AG09309 (cell line): ENCODE measurements at regions not wholly inside any gene's neighbourhood (a gene's known extent, or its start where the extent isn't known, plus 50 kb on each side); places are given as distances from the start of the nearest gene placed in this dataset.
"Not testable (repeated sequence)": the region's sequence is repeated elsewhere in the genome, so short reads cannot be mapped to it uniquely, and the experiment has no call there.

ENCODE experiments used
- DNase-seq: peaks from one replicate; pipeline ENCODE4 v3.0.0-alpha.2; 2010; ENCODE audit warnings: low read depth
- H3K4me3 ChIP-seq: 2 replicates; pipeline ENCODE4 v1.5.1; 2011; ENCODE audit warnings: mild to moderate bottlenecking, low read depth, low read length, moderate library complexity; ENCODE audit not compliant: control insufficient read depth
- CTCF ChIP-seq: IDR thresholded peaks from 2 replicates; pipeline ENCODE4 v1.5.1; 2011; ENCODE audit warnings: mild to moderate bottlenecking, low read depth, low read length, inconsistent platforms; ENCODE audit not compliant: insufficient read depth, control insufficient read depth; ENCODE audit errors: missing control alignments

GRCh38 chr1:188004849-188005248 is 1176.1 kb downstream of the PLA2G4A start:
- no peak for DNase-seq
- TF ChIP-seq CTCF: no peak
- H3K4me3 ChIP-seq: no peak overlapping the region

GRCh38 chr1:188006354-188006753 is 1177.6 kb downstream of the PLA2G4A start:
- H3K4me3 ChIP-seq: no peak overlapping the region
- DNase-seq: no peak
- no peak for TF ChIP-seq CTCF

- not testable (repeated sequence) for DNase-seq, H3K4me3 ChIP-seq
Measured at GRCh38 chr1:188013222-188013849, 1184.6 kb downstream of the PLA2G4A start.

- TF ChIP-seq CTCF: no peak
- H3K4me3 ChIP-seq: no peak overlapping the region
- DNase-seq: no peak
Measured at GRCh38 chr1:188017921-188018320, 1189.2 kb downstream of the PLA2G4A start.

GRCh38 chr1:188022661-188023060 is 1193.9 kb downstream of the PLA2G4A start:
- DNase-seq: no peak
- no peak for TF ChIP-seq CTCF
- no peak overlapping the region for H3K4me3 ChIP-seq

- H3K4me3 ChIP-seq: no peak overlapping the region
- TF ChIP-seq CTCF: no peak
- no peak for DNase-seq
Measured at GRCh38 chr1:188023206-188023605, 1194.5 kb downstream of the PLA2G4A start.

GRCh38 chr1:188027613-188028012 is 1198.9 kb downstream of the PLA2G4A start:
- no peak for DNase-seq
- no peak overlapping the region for H3K4me3 ChIP-seq
- no peak for TF ChIP-seq CTCF

GRCh38 chr1:188037572-188037971 is 1208.8 kb downstream of the PLA2G4A start:
- DNase-seq, H3K4me3 ChIP-seq: not testable (repeated sequence)
